Common myeloid progenitor, CD34-positive (primary cell): ENCODE measurements at regions not wholly inside any gene's neighbourhood (a gene's known extent, or its start where the extent isn't known, plus 50 kb on each side); places are given as distances from the start of the nearest gene placed in this dataset.

ENCODE experiments used
- CTCF ChIA-PET: fragments of 350-600 bp; sonication (Branson Sonifier 250); formaldehyde crosslinking; loops from one replicate; lab custom pipeline; 2021; ENCODE audit warnings: antibody characterized with exemption; lab: Charles Lee
- POLR2A ChIA-PET: fragments of 350-600 bp; sonication (Branson Sonifier 250); formaldehyde crosslinking; loops from one replicate; lab custom pipeline; 2021; ENCODE audit warnings: antibody characterized with exemption; lab: Charles Lee
- DNase-seq, 3 donors: peaks; one replicate each; pipeline versions ENCODE4 v3.0.0 to v3.0.0-alpha.2; 2013
- H3K27ac ChIP-seq, 2 experiments: 1 replicate in 1 of 2; 2 replicates in 1 of 2; pipeline ENCODE4 v1.7.0; 2013; ENCODE audit warnings: inconsistent platforms in 2 of 2, low read length in 2 of 2, mild to moderate bottlenecking in 2 of 2, low read depth in 1 of 2, moderate library complexity in 1 of 2; ENCODE audit not compliant: severe bottlenecking in 2 of 2, insufficient read depth in 1 of 2, poor library complexity in 1 of 2
- H3K27me3 ChIP-seq, 5 experiments: replicated peaks in 2 of 5; 1 replicate in 3 of 5; 2 replicates in 2 of 5; pipeline versions ENCODE4 v1.6.1 to v1.7.0; 2013; ENCODE audit warnings: low read length in 4 of 5, mild to moderate bottlenecking in 2 of 5, moderate library complexity in 2 of 5, inconsistent platforms in 1 of 5; ENCODE audit not compliant: insufficient read depth in 5 of 5, control insufficient read depth in 4 of 5
- H3K36me3 ChIP-seq, 4 experiments: 1 replicate in 2 of 4; 2 replicates in 2 of 4; pipeline versions ENCODE4 v1.6.1 to v1.7.0; 2013; ENCODE audit warnings: low read length in 3 of 4, control low read depth in 1 of 4, mild to moderate bottlenecking in 1 of 4; ENCODE audit not compliant: control insufficient read depth in 4 of 4, insufficient read depth in 4 of 4
- H3K4me1 ChIP-seq, 4 experiments: 1 replicate in 3 of 4; 2 replicates in 1 of 4; pipeline versions ENCODE4 v1.6.1 to v1.7.1; 2013; ENCODE audit warnings: low read length in 3 of 4, mild to moderate bottlenecking in 3 of 4, control low read depth in 1 of 4, inconsistent platforms in 1 of 4, moderate library complexity in 1 of 4; ENCODE audit not compliant: control insufficient read depth in 4 of 4, insufficient read depth in 4 of 4; ENCODE audit errors: control extremely low read depth in 1 of 4
- H3K4me3 ChIP-seq, 7 experiments: 1 replicate in 4 of 7; 2 replicates in 3 of 7; pipeline versions ENCODE4 v1.5.1 to v1.7.0; 2013; ENCODE audit warnings: mild to moderate bottlenecking in 7 of 7, low read length in 6 of 7, moderate library complexity in 6 of 7, inconsistent platforms in 2 of 7, low read depth in 2 of 7, control low read depth in 1 of 7; ENCODE audit not compliant: insufficient read depth in 4 of 7, control insufficient read depth in 1 of 7; ENCODE audit errors: extremely low read depth in 1 of 7
- H3K9me3 ChIP-seq, 5 experiments: 1 replicate in 4 of 5; 2 replicates in 1 of 5; pipeline versions ENCODE4 v1.6.1 to v1.7.1; 2013; ENCODE audit warnings: low read length in 4 of 5, mild to moderate bottlenecking in 2 of 5, inconsistent platforms in 1 of 5, low read depth in 1 of 5, moderate library complexity in 1 of 5; ENCODE audit not compliant: control insufficient read depth in 4 of 5, insufficient read depth in 2 of 5; ENCODE audit errors: control extremely low read depth in 1 of 5
- WGBS: methylation state at CpG from one replicate; pipeline ENCODE4 v1.1.5; 2013; ENCODE audit not compliant: insufficient coverage; 5-methylcytosine and 5-hydroxymethylcytosine counted together

DNA sequence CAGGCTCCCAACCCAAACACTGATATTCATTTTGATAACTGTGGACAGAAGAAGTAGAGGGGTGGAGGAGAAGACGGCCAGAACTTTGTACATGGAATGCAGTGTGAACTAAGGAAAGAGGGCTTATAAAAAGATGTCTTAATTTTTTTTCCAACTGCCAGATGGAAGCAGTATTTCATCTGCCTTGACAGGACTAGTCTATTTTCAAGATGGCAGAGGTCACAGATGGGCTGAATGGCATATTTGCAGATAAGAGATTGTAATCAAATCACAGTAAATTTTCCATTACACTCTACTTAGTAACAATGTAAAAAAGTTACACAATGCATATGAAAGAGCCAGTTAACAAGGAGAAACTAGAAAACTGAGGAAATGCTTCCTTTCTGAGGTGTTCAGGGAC is 246.8 kb upstream of the FMN2 start:
- DNase-seq, result no peak
- ChIA-PET CTCF (interaction anchor here (1.3 kb wide), 1 partner anchor 35 kb away, joined by 3 read pairs; no protein-coding TSS in a partner anchor), POLR2A (no interaction called here)
- Histone ChIP-seq H3K27me3 (no peaks in the 10 kb centered on the region), H3K9me3 (no peaks in the 10 kb centered on the region), H3K36me3 (peaks cover 0 to 2% (median 0%) of the 10 kb centered on the region in 4 experiments), H3K4me3 (no peak overlapping the region), H3K27ac (no peak overlapping the region), H3K4me1 (peaks cover 0 to 10% (median 7%) of the 10 kb centered on the region in 4 experiments)
- WGBS, result no CpG with 5 or more reads among the region's 1 CpG

- no peak for DNase-seq
- H3K4me3 ChIP-seq, result no peak overlapping the region
- H3K27me3 ChIP-seq, result no peaks in the 10 kb centered on the region
- ChIA-PET POLR2A (no interaction called here), CTCF (interaction anchor here (1.2 kb wide), 1 partner anchor 17 kb away, joined by 3 read pairs; no protein-coding TSS in a partner anchor)
- no peak overlapping the region for H3K27ac ChIP-seq
- peaks cover 0 to 2% (median 0%) of the 10 kb centered on the region in 5 experiments for H3K9me3 ChIP-seq
- H3K4me1 ChIP-seq, result peaks cover 0 to 5% (median 2%) of the 10 kb centered on the region in 4 experiments
- WGBS, result no CpG with 5 or more reads among the region's 2 CpGs
- H3K36me3 ChIP-seq, result peaks cover 0 to 6% (median under 1%) of the 10 kb centered on the region in 4 experiments
Measured at GRCh38 chr1:239854922-239855321, 236.8 kb upstream of the FMN2 start.

- WGBS, result 80% methylated on average over 6 of the region's 6 CpGs
- Histone ChIP-seq H3K4me3 (no peak overlapping the region), H3K36me3 (peaks cover 0 to 3% (median under 1%) of the 10 kb centered on the region in 4 experiments), H3K9me3 (peaks cover 0 to 2% (median 0%) of the 10 kb centered on the region in 5 experiments), H3K27me3 (no peaks in the 10 kb centered on the region), H3K4me1 (peaks cover 0 to 5% (median 2%) of the 10 kb centered on the region in 4 experiments), H3K27ac (no peak overlapping the region)
- DNase-seq, result no peak
- POLR2A ChIA-PET, result no interaction called here
- CTCF ChIA-PET, result no interaction called here
Measured at GRCh38 chr1:239856067-239856466, 235.6 kb upstream of the FMN2 start.

- Histone ChIP-seq H3K27me3 (no peaks in the 10 kb centered on the region), H3K27ac (no peak overlapping the region), H3K36me3 (peaks cover 0 to 3% (median under 1%) of the 10 kb centered on the region in 4 experiments), H3K4me1 (peaks cover 0 to 8% (median 3%) of the 10 kb centered on the region in 4 experiments), H3K9me3 (peaks cover 0 to 2% (median 0%) of the 10 kb centered on the region in 5 experiments), H3K4me3 (no peak overlapping the region)
- ChIA-PET CTCF (no interaction called here), POLR2A (no interaction called here)
- WGBS, result no CpG with 5 or more reads among the region's 1 CpG
- DNase-seq, result no peak
Measured at GRCh38 chr1:239856924-239857323, 234.8 kb upstream of the FMN2 start.

GRCh38 chr1:239858057-239858456 is 233.6 kb upstream of the FMN2 start:
- Histone ChIP-seq H3K36me3 (peaks cover 0 to 5% (median under 1%) of the 10 kb centered on the region in 4 experiments), H3K9me3 (peaks cover 0 to 4% (median under 1%) of the 10 kb centered on the region in 5 experiments), H3K27ac (no peak overlapping the region), H3K4me3 (no peak overlapping the region), H3K27me3 (no peaks in the 10 kb centered on the region), H3K4me1 (peaks cover 0 to 15% (median 3%) of the 10 kb centered on the region in 4 experiments)
- ChIA-PET POLR2A (interaction anchor here (0.6 kb wide), 1 partner anchor 32 kb away, joined by 3 read pairs; no protein-coding TSS in a partner anchor), CTCF (interaction anchor here (0.6 to 1.2 kb wide), 4 partner anchors 12 to 34 kb away, joined by 3 read pairs; no protein-coding TSS in a partner anchor)
- DNase-seq, result peak in 2 of 3 donors; percentile 76 to 84
- WGBS, result 40% methylated on average over 1 of the region's 4 CpGs

DNA sequence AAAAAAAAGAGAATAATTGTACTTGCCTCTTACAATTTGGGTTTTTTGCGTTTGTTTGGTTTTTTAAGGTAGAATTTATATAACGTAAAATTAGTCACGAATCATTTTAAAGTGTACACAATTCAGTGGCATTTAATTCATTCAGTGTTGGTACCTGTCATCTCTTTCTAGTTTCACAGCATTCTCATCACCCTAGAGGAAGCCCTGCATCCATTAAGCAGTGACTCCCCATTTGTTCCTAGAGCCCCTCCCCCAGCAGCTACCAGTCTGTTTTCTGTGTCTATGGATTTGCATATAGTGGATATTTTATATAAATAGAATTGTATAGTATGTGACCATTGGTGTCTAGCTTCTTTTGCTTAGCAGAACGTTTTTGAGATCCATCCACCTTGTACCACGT is 233.2 kb upstream of the FMN2 start:
- H3K27me3 ChIP-seq, result no peaks in the 10 kb centered on the region
- ChIA-PET POLR2A (interaction anchor here (0.6 kb wide), 1 partner anchor 32 kb away, joined by 3 read pairs; no protein-coding TSS in a partner anchor), CTCF (interaction anchor here (0.6 to 1.3 kb wide), 5 partner anchors 11 to 34 kb away, joined by 3 read pairs; no protein-coding TSS in a partner anchor)
- no peak overlapping the region for H3K4me3 ChIP-seq
- H3K4me1 ChIP-seq, result peaks cover 0 to 15% (median 3%) of the 10 kb centered on the region in 4 experiments
- DNase-seq, result peak in 2 of 3 donors; percentile 17
- no peak overlapping the region for H3K27ac ChIP-seq
- H3K36me3 ChIP-seq, result peaks cover 0 to 9% (median under 1%) of the 10 kb centered on the region in 4 experiments
- WGBS, result 100% methylated on average over 2 of the region's 5 CpGs
- H3K9me3 ChIP-seq, result peaks cover 0 to 8% (median 2%) of the 10 kb centered on the region in 5 experiments

- peaks cover 0 to 6% (median 1%) of the 10 kb centered on the region in 4 experiments for H3K36me3 ChIP-seq
- POLR2A ChIA-PET, result no interaction called here
- peak in 2 of 3 donors; percentile 31 to 51 for DNase-seq
- no peaks in the 10 kb centered on the region for H3K27me3 ChIP-seq
- CTCF ChIA-PET, result no interaction called here
- peaks cover 2 to 7% (median 3%) of the 10 kb centered on the region in 5 experiments for H3K9me3 ChIP-seq
- no CpG with 5 or more reads among the region's 1 CpG for WGBS
- peaks cover 0 to 15% (median 3%) of the 10 kb centered on the region in 4 experiments for H3K4me1 ChIP-seq
- no peak overlapping the region for H3K4me3 ChIP-seq
- no peak overlapping the region for H3K27ac ChIP-seq
Measured at GRCh38 chr1:239861985-239862384, 229.7 kb upstream of the FMN2 start.
